ENCODE measurements at regions not wholly inside any gene's neighbourhood (a gene's known extent, or its start where the extent isn't known, plus 50 kb on each side); places are given as distances from the start of the nearest gene placed in this dataset.

- Histone ChIP-seq H4K20me1 (ENCODE audit: insufficient read depth, low read length) (no peaks in the 10 kb centered on the region), H3K4me1 (ENCODE audit: control insufficient read depth, insufficient read depth, low read length) (no peaks in the 10 kb centered on the region), H4K5ac (ENCODE audit: low read depth, low read length) (no peak overlapping the region), H3K9me3 (ENCODE audit: control insufficient read depth, insufficient read depth, low read length) (peaks cover 17% of the 10 kb centered on the region; the same call in 1 of the 2 replicates), H2BK120ac (ENCODE audit: low read depth, low read length) (no peak overlapping the region), H3K9ac (ENCODE audit: low read depth, low read length) (no peak overlapping the region), H2AK9ac (replicated peaks; ENCODE audit: low read depth, low read length, poor library complexity) (no peak overlapping the region), H4K8ac (ENCODE audit: low read depth in 2 of 2, low read length in 2 of 2) (no peak overlapping the region), H4K91ac (ENCODE audit: insufficient read depth, low read depth, low read length) (no peak overlapping the region), H2AK5ac (ENCODE audit: low read depth, low read length) (no peak overlapping the region), H3K4me2 (ENCODE audit: low read depth, low read length) (no peak overlapping the region), H2BK20ac (ENCODE audit: low read depth, low read length) (no peak overlapping the region), H3K27me3 (ENCODE audit: control insufficient read depth, insufficient read depth, low read length) (peaks cover 16% of the 10 kb centered on the region; the same call in 1 of the 2 replicates), H3K9me1 (ENCODE audit: insufficient read depth, low read length) (no peaks in the 10 kb centered on the region), H3K14ac (replicated peaks; ENCODE audit: low read depth, low read length) (no peak overlapping the region), H3K4me3 (ENCODE audit: insufficient read depth, low read depth, low read length) (no peak overlapping the region), H3K27ac (ENCODE audit: insufficient read depth, low read length) (no peak overlapping the region), H2AFZ (replicated peaks; ENCODE audit: low read length, poor library complexity) (no peak overlapping the region), H3K18ac (ENCODE audit: low read depth, low read length) (no peak overlapping the region), H3K36me3 (ENCODE audit: control insufficient read depth, insufficient read depth, low read length) (no peaks in the 10 kb centered on the region), H3K79me1 (ENCODE audit: low read depth in 1 of 2, low read length in 2 of 2) (no peaks in the 10 kb centered on the region), H3K4ac (ENCODE audit: low read depth, low read length) (no peak overlapping the region), H2BK15ac (ENCODE audit: low read depth, low read length) (no peak overlapping the region), H3K23ac (ENCODE audit: low read depth, low read length) (no peak overlapping the region), H2BK5ac (ENCODE audit: low read depth, low read length, poor library complexity, severe bottlenecking) (no peak overlapping the region), H3K56ac (ENCODE audit: extremely low read depth, insufficient read depth, low read length) (no peak overlapping the region)
- intact Hi-C loops (cut with micrococcal nuclease) (no loop called here), dilution Hi-C loops (cut with HindIII; ENCODE audit: low sequenced_read_pairs, unreplicated experiment) (no loop called here), in situ Hi-C loops (cut with MboI; ENCODE audit: low sequenced_read_pairs) (no loop called here)
- DNase-seq, result no peak
- no peak for TF ChIP-seq USF2 (IDR thresholded peaks at IDR 0.05; ENCODE audit: low read depth, low read length)
- no peak for TF ChIP-seq CEBPB (IDR thresholded peaks at IDR 0.05; ENCODE audit: low read depth, low read length)
- no peak for TF ChIP-seq RAD21 (IDR thresholded peaks at IDR 0.05; ENCODE audit: low read length)
- TF ChIP-seq RCOR1 (IDR thresholded peaks at IDR 0.05; ENCODE audit: insufficient replicate concordance, low read length), result no peak
- TF ChIP-seq CTCF (conservative IDR thresholded peaks at IDR 0.05; ENCODE audit: low read depth, low read length), result no peak
- no peak for TF ChIP-seq NFE2L2 (IDR thresholded peaks at IDR 0.05; ENCODE audit: low read depth, low read length)
- TF ChIP-seq BHLHE40 (IDR thresholded peaks at IDR 0.05; ENCODE audit: low read depth, low read length), result no peak
- TF ChIP-seq MAFK (IDR thresholded peaks at IDR 0.05; ENCODE audit: low read depth, low read length), result no peak
- no peak for TF ChIP-seq ELK1 (IDR thresholded peaks at IDR 0.05; ENCODE audit: borderline replicate concordance, low read depth, low read length)
- WGBS, 2 experiments (ENCODE audit: extremely low coverage in 2 of 2, insufficient read length in 1 of 2), result 51% methylated on average over 6 of the region's 14 CpGs; no CpG with 5 or more reads in 1 of the 2 experiments
- no TSS peak for BruUV-seq (replicated peaks)
- POLR2A ChIA-PET (ENCODE audit: unreplicated experiment), result no interaction called here
- no peak for ATAC-seq (ENCODE audit: low read depth)
- CTCF ChIA-PET, result no interaction called here
Measured at GRCh38 chrX:115952417-115953092, 218.0 kb upstream of the AGTR2 start.
